ENCODE measurements at regions not wholly inside any gene's neighbourhood (a gene's known extent, or its start where the extent isn't known, plus 50 kb on each side); places are given as distances from the start of the nearest gene placed in this dataset.
"Not testable (repeated sequence)": the region's sequence is repeated elsewhere in the genome, so short reads cannot be mapped to it uniquely, and the experiment has no call there.

DNA sequence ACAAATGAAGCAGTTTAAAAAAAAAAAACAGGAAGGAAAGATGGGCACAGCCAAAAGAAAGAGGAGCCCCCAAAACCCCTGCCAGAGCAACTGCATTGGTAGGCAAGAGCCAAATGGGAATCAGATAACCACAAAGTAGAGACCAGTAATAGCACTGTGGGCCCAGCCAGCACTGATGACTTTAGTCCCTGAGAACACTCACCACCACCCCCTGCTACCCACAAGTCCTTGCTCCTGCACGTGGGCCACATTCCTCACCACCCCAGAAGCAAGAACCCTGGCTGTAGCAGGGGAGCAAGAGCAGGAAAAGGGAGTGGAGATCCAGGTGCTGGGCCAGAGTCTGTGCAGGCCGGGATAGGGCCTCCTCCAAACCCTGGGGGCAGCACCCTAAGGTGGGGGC, 86.1 kb downstream of the RRAGC start:
- no peak for TF ChIP-seq CTCF (IDR thresholded peaks at IDR 0.05; ENCODE audit: low read depth, low read length)
- H3K4me3 ChIP-seq (ENCODE audit: low read depth, low read length), result no peak overlapping the region

DNA sequence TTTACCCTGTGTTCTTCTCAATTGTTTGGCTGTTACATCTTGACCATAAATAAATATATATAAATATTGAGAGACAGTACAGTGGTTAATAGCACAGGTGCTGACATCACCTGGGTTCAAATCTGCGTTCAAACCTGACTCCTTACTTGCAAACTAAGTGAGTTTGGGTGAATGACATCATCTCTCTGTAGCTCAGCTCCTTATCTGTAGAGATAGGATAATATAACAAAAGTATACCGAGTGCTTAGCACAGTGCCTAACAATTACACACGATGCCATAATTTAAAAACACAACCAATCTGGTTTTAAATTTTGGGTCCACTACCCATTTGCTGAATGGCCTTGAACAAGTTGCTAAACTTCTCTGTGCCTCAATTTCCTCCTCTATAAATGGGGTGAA, 86.6 kb downstream of the RRAGC start:
- TF ChIP-seq CTCF (IDR thresholded peaks at IDR 0.05; ENCODE audit: low read depth, low read length), result no peak
- H3K4me3 ChIP-seq (ENCODE audit: low read depth, low read length), result no peak overlapping the region

- H3K4me3 ChIP-seq (ENCODE audit: low read depth, low read length), result no peak overlapping the region
- no peak for TF ChIP-seq CTCF (IDR thresholded peaks at IDR 0.05; ENCODE audit: low read depth, low read length)
Observed at GRCh38 chr1:38772026-38772425, 87.5 kb downstream of the RRAGC start.

DNA sequence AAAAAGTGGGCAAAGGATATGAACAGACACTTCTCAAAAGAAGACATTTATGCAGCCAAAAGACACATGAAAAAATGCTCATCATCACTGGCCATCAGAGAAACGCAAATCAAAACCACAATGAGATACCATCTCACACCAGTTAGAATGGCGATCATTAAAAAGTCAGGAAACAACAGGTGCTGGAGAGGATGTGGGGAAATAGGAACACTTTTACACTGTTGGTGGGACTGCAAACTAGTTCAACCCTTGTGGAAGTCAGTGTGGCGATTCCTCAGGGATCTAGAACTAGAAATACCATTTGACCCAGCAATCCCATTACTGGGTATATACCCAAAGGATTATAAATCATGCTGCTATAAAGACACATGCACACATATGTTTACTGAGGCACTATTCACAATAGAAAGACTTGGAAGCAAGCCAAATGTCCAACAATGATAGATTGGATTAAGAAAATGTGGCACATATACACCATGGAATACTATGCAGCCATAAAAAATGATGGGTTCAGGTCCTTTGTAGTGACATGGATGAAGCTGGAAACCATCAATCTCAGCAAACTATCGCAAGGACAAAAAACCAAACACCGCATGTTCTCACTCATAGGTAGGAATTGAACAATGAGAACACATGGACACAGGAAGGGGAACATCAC, 88.9 kb downstream of the RRAGC start:
- not testable (repeated sequence) for H3K4me3 ChIP-seq (ENCODE audit: low read depth, low read length)

- TF ChIP-seq CTCF (IDR thresholded peaks at IDR 0.05; ENCODE audit: low read depth, low read length), result no peak
- H3K4me3 ChIP-seq (ENCODE audit: low read depth, low read length), result no peak overlapping the region
Observed at GRCh38 chr1:38766125-38766524, 93.4 kb downstream of the RRAGC start.

GRCh38 chr1:38763121-38763520, 96.5 kb downstream of the RRAGC start:
- TF ChIP-seq CTCF (IDR thresholded peaks at IDR 0.05; ENCODE audit: low read depth, low read length), result no peak
- H3K4me3 ChIP-seq (ENCODE audit: low read depth, low read length), result no peak overlapping the region

DNA sequence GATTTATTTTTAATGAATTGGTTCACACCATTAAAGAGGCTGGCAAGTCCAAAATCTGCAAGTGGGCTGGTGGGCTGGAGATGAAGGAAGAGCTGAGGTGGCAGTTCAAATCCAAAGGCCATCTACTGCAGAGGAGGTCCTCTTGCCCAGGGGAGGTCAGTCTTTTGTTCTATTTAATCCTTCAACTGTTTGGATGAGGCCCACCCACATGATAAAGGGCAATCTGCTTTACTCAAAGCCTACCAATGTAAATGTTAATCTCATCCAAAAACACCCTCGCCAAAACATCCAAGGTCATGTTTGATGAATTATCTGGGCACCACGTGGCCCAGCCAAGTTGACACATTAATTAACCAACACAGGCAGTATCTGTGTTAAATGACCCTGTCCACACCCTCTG, 99.0 kb downstream of the RRAGC start:
- TF ChIP-seq CTCF (IDR thresholded peaks at IDR 0.05; ENCODE audit: low read depth, low read length), result no peak
- H3K4me3 ChIP-seq (ENCODE audit: low read depth, low read length), result no peak overlapping the region

DNA sequence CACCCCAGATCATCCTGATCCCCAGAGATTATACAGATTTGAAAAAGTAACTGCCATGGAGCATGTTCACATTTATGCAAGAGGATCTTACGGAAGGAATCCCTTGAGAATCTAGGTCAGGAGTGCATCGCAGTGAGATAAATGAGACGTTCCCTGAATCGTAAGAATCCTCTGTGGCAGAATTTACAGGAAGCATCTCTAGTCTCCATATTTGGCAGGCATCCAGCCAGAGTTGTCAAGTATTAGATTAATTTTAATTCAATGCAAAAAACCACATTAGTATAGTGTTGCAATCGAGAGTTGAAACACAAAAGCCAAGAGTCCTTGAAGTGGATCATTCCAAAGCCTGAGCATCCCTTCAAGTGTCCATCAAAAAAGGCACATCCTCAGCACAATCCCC, 100.8 kb downstream of the RRAGC start:
- H3K4me3 ChIP-seq (ENCODE audit: low read depth, low read length), result no peak overlapping the region
- TF ChIP-seq CTCF (IDR thresholded peaks at IDR 0.05; ENCODE audit: low read depth, low read length), result no peak

All from WI38 (cell line).